ENCODE measurements at regions not wholly inside any gene's neighbourhood (a gene's known extent, or its start where the extent isn't known, plus 50 kb on each side); places are given as distances from the start of the nearest gene placed in this dataset.

DNA sequence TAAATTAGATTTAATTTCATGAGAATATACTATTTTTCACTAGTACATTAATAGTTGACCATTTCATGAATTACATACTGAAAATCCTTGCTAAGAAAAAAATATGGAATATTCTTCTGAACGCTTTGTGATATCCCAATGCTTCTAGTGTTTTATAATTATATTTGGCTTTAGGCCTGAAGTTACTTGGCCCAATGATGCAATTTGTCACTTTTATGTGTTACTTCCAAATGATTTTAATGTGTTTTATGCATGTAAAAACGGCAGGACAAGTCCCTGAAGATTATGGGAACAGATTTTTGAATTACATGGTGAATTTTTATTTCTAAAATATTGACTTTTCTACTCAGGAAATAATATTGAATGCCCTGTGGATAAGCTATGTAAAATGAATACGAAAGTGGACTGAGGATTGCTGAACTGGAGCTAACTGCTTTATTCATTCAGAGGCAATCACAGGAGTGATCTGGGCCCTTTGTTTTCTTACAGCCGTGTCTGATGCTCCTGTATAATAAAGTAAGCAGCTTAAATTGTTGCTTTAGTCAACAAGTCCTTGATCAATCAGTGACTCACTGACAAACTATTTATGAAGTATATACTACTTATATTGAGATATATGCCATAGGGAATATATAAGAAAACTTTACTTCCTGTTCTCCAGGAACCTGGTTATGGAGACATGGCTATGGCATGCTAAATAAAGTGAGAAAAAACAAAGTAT is 543.0 kb upstream of the RGS18 start:
- no peak overlapping the region for H3K4me3 ChIP-seq (ENCODE audit: insufficient read depth, low read depth, low read length)

DNA sequence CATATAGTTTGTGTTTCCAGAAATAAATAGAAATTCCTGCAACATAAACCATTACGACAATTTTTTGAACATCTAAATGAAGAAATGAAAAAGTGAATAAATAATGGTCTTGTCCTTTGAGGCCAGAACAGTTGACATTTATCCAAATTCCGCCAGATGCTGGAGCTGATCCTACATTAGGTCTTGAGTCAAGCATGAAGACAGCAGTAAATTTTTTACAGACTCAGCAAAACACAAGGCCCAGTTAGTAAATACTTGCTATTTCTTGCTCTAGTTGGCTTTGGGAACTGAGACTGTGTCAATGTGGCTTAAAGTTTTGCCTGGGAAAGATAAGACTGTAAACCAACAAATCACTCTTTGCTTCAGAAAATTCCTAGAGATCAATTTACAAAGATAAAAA is 540.1 kb upstream of the RGS18 start:
- H3K27me3 ChIP-seq (ENCODE audit: insufficient read depth, low read length): no peaks in the 10 kb centered on the region
- TF ChIP-seq EZH2 (IDR thresholded peaks at IDR 0.05; ENCODE audit: insufficient read depth, low read length) (no peak), CTCF (IDR thresholded peaks at IDR 0.05; ENCODE audit: insufficient read depth, low read depth, low read length) (no peak)
- no peaks in the 10 kb centered on the region for H3K36me3 ChIP-seq (ENCODE audit: insufficient read depth, low read length)
- no peaks in the 10 kb centered on the region for H3K36me3 Mint-ChIP-seq (ENCODE audit: low read depth, unreplicated experiment)
- H3K79me2 ChIP-seq (ENCODE audit: insufficient read depth, low read length): no peaks in the 10 kb centered on the region
- no peaks in the 10 kb centered on the region for H3K4me1 ChIP-seq (ENCODE audit: insufficient read depth, low read length)
- H3K4me3 Mint-ChIP-seq (ENCODE audit: unreplicated experiment): no peak overlapping the region
- H3K27ac Mint-ChIP-seq (ENCODE audit: unreplicated experiment): no peak overlapping the region
- no peaks in the 10 kb centered on the region for H3K9me3 ChIP-seq (ENCODE audit: insufficient read depth, low read depth, low read length)
- H3K4me2 ChIP-seq (ENCODE audit: low read length): no peak overlapping the region
- no peaks in the 10 kb centered on the region for H3K27me3 Mint-ChIP-seq (ENCODE audit: low read depth, unreplicated experiment)
- no peak overlapping the region for H3K4me3 ChIP-seq (ENCODE audit: insufficient read depth, low read depth, low read length)
- H3K27ac ChIP-seq (ENCODE audit: low read depth, low read length): no peak overlapping the region
- no peak overlapping the region for H2AFZ ChIP-seq (ENCODE audit: low read depth, low read length)
- H3K4me1 Mint-ChIP-seq (ENCODE audit: low read depth, unreplicated experiment): no peaks in the 10 kb centered on the region
- H3K9me3 Mint-ChIP-seq (ENCODE audit: unreplicated experiment): peaks cover 4% of the 10 kb centered on the region
- FAIRE-seq (no peak), DNase-seq (ENCODE audit: low read depth) (no peak)
- no peaks in the 10 kb centered on the region for H4K20me1 ChIP-seq (ENCODE audit: insufficient read depth, low read length)
- no peak overlapping the region for H3K9ac ChIP-seq (ENCODE audit: low read length)

More for the DNA sequence above, 543.0 kb upstream of the RGS18 start:
- Mint-ChIP-seq H3K27ac (ENCODE audit: unreplicated experiment) (no peak overlapping the region), H3K9me3 (ENCODE audit: unreplicated experiment) (peaks cover 2% of the 10 kb centered on the region), H3K4me3 (ENCODE audit: unreplicated experiment) (no peak overlapping the region), H3K36me3 (ENCODE audit: low read depth, unreplicated experiment) (no peaks in the 10 kb centered on the region), H3K4me1 (ENCODE audit: low read depth, unreplicated experiment) (no peaks in the 10 kb centered on the region), H3K27me3 (ENCODE audit: low read depth, unreplicated experiment) (no peaks in the 10 kb centered on the region)
- H3K36me3 ChIP-seq (ENCODE audit: insufficient read depth, low read length): no peaks in the 10 kb centered on the region
- DNase-seq (ENCODE audit: low read depth) (no peak), FAIRE-seq (no peak)
- no peak overlapping the region for H2AFZ ChIP-seq (ENCODE audit: low read depth, low read length)
- H3K79me2 ChIP-seq (ENCODE audit: insufficient read depth, low read length): no peaks in the 10 kb centered on the region
- H3K9me3 ChIP-seq (ENCODE audit: insufficient read depth, low read depth, low read length): no peaks in the 10 kb centered on the region
- H4K20me1 ChIP-seq (ENCODE audit: insufficient read depth, low read length): no peaks in the 10 kb centered on the region
- no peak overlapping the region for H3K9ac ChIP-seq (ENCODE audit: low read length)
- TF ChIP-seq EZH2 (IDR thresholded peaks at IDR 0.05; ENCODE audit: insufficient read depth, low read length) (no peak), CTCF (IDR thresholded peaks at IDR 0.05; ENCODE audit: insufficient read depth, low read depth, low read length) (no peak)
- no peak overlapping the region for H3K27ac ChIP-seq (ENCODE audit: low read depth, low read length)
- no peaks in the 10 kb centered on the region for H3K4me1 ChIP-seq (ENCODE audit: insufficient read depth, low read length)
- no peak overlapping the region for H3K4me2 ChIP-seq (ENCODE audit: low read length)
- H3K27me3 ChIP-seq (ENCODE audit: insufficient read depth, low read length): no peaks in the 10 kb centered on the region

DNA sequence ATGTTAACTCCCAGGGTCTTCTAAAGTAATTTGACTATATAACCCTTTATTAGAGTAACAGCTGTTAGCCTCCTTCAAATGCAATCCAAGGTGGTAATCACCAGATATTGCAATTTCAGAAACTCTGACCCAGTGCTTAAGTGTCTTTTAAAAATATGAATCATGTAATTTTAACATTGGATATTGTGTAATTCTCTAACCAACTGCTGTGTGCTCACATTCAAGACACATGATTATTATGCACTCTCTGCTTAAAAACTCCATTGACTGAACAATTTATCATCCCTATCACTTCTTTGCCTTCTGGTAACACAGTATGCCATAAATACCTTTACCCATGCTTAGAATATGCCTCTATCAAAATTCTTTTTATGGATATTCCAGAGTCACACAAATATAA is 537.4 kb upstream of the RGS18 start:
- Histone ChIP-seq H3K4me1 (ENCODE audit: insufficient read depth, low read length) (no peaks in the 10 kb centered on the region), H3K9me3 (ENCODE audit: insufficient read depth, low read depth, low read length) (no peaks in the 10 kb centered on the region), H4K20me1 (ENCODE audit: insufficient read depth, low read length) (no peaks in the 10 kb centered on the region), H3K27me3 (ENCODE audit: insufficient read depth, low read length) (no peaks in the 10 kb centered on the region), H2AFZ (ENCODE audit: low read depth, low read length) (no peak overlapping the region), H3K4me2 (ENCODE audit: low read length) (no peak overlapping the region), H3K9ac (ENCODE audit: low read length) (no peak overlapping the region), H3K79me2 (ENCODE audit: insufficient read depth, low read length) (no peaks in the 10 kb centered on the region), H3K27ac (ENCODE audit: low read depth, low read length) (no peak overlapping the region), H3K36me3 (ENCODE audit: insufficient read depth, low read length) (no peaks in the 10 kb centered on the region), H3K4me3 (ENCODE audit: insufficient read depth, low read depth, low read length) (no peak overlapping the region)
- TF ChIP-seq EZH2 (IDR thresholded peaks at IDR 0.05; ENCODE audit: insufficient read depth, low read length): no peak
- no peak for TF ChIP-seq CTCF (IDR thresholded peaks at IDR 0.05; ENCODE audit: insufficient read depth, low read depth, low read length)
- Mint-ChIP-seq H3K9me3 (ENCODE audit: unreplicated experiment) (peaks cover 4% of the 10 kb centered on the region), H3K36me3 (ENCODE audit: low read depth, unreplicated experiment) (no peaks in the 10 kb centered on the region), H3K4me1 (ENCODE audit: low read depth, unreplicated experiment) (no peaks in the 10 kb centered on the region), H3K27ac (ENCODE audit: unreplicated experiment) (no peak overlapping the region), H3K4me3 (ENCODE audit: unreplicated experiment) (no peak overlapping the region), H3K27me3 (ENCODE audit: low read depth, unreplicated experiment) (no peaks in the 10 kb centered on the region)
- FAIRE-seq: no peak
- no peak for DNase-seq (ENCODE audit: low read depth)
